Iris pigment epithelial cell (primary cell): ENCODE measurements at regions not wholly inside any gene's neighbourhood (a gene's known extent, or its start where the extent isn't known, plus 50 kb on each side); places are given as distances from the start of the nearest gene placed in this dataset.

Experiments used
- DNase-seq: peaks from one replicate; pipeline ENCODE4 v3.0.0-alpha.2; 2011; ENCODE audit warnings: low read depth

GRCh38 chr18:74023220-74023619 is 124.4 kb downstream of the FBXO15 start:
- DNase-seq, result no peak

- DNase-seq, result no peak
Observed at GRCh38 chr18:74019864-74020263, 127.8 kb downstream of the FBXO15 start.

GRCh38 chr18:74013955-74014354 is 133.7 kb downstream of the FBXO15 start:
- DNase-seq, result peak; percentile 84

- DNase-seq, result no peak
Observed at GRCh38 chr18:74012954-74013630, 134.5 kb downstream of the FBXO15 start.

GRCh38 chr18:74006143-74006542 is 141.5 kb downstream of the FBXO15 start:
- DNase-seq, result no peak

- no peak for DNase-seq
Observed at GRCh38 chr18:74005320-74006109, 142.1 kb downstream of the FBXO15 start.

- no peak for DNase-seq
Observed at GRCh38 chr18:73992242-73993022, 155.2 kb downstream of the FBXO15 start.

GRCh38 chr18:73991570-73991969 is 156.1 kb downstream of the FBXO15 start:
- no peak for DNase-seq

GRCh38 chr18:73990258-73990657 is 157.4 kb downstream of the FBXO15 start:
- DNase-seq, result no peak

- DNase-seq, result no peak
Observed at GRCh38 chr18:73987247-73987980, 160.2 kb downstream of the FBXO15 start.

GRCh38 chr18:73986711-73987110 is 160.9 kb downstream of the FBXO15 start:
- no peak for DNase-seq

- DNase-seq, result no peak
Observed at GRCh38 chr18:73985855-73986625, 161.6 kb downstream of the FBXO15 start.

GRCh38 chr18:73983970-73984369 is 163.7 kb downstream of the FBXO15 start:
- DNase-seq, result no peak

GRCh38 chr18:73983496-73983895 is 164.1 kb downstream of the FBXO15 start:
- no peak for DNase-seq

- no peak for DNase-seq
Observed at GRCh38 chr18:73981796-73982195, 165.8 kb downstream of the FBXO15 start.

- DNase-seq, result peak; percentile 10
Observed at GRCh38 chr18:73980289-73980979, 167.2 kb downstream of the FBXO15 start.

- DNase-seq, result peak; percentile 26
Observed at GRCh38 chr18:73979742-73980141, 167.9 kb downstream of the FBXO15 start.

- no peak for DNase-seq
Observed at GRCh38 chr18:73976433-73976832, 171.2 kb downstream of the FBXO15 start.

- peak; percentile 29 for DNase-seq
Observed at GRCh38 chr18:73975266-73975665, 172.4 kb downstream of the FBXO15 start.

- DNase-seq, result no peak
Observed at GRCh38 chr18:73973972-73974371, 173.7 kb downstream of the FBXO15 start.

- no peak for DNase-seq
Observed at GRCh38 chr18:73966954-73967353, 180.7 kb downstream of the FBXO15 start.
